Ovary (tissue), 7 donors: ENCODE measurements at regions not wholly inside any gene's neighbourhood (a gene's known extent, or its start where the extent isn't known, plus 50 kb on each side); places are given as distances from the start of the nearest gene placed in this dataset.

Experiments
- DNase-seq, 5 donors: peaks; one replicate each; pipeline ENCODE4 v3.0.0-alpha.2; 2019 to 2020
- H3K27ac ChIP-seq, 2 donors: fragments of 200-600 bp; one replicate each; pipeline versions ENCODE4 v1.5.1 to v1.8.0; 2019 to 2022
- H3K27me3 ChIP-seq: fragments of 200-600 bp; one replicate; pipeline ENCODE4 v1.8.0; 2022
- H3K36me3 ChIP-seq: fragments of 200-600 bp; sonication (generic); one replicate; pipeline ENCODE4 v1.5.1; 2019
- H3K4me1 ChIP-seq: one replicate; pipeline ENCODE4 v1.8.1; 2013; ENCODE audit warnings: mild to moderate bottlenecking, moderate library complexity; ENCODE audit not compliant: insufficient read depth
- H3K4me3 ChIP-seq: fragments of 200-600 bp; sonication (generic); one replicate; pipeline ENCODE4 v1.5.1; 2017
- H3K9me3 ChIP-seq, 2 donors: fragments of 200-600 bp in 1 of 2; sonication (generic) in 1 of 2; one replicate each; pipeline versions ENCODE4 v1.5.1 to v1.8.1; 2013 to 2019; ENCODE audit warnings: mild to moderate bottlenecking in 1 of 2, moderate library complexity in 1 of 2
- EP300 ChIP-seq: sonication (generic); formaldehyde crosslinking; IDR thresholded peaks from one replicate; pipeline ENCODE4 v1.6.1; 2017; ENCODE audit warnings: antibody characterized with exemption
- POLR2A ChIP-seq: fragments of 450-650 bp; IDR thresholded peaks from one replicate; pipeline ENCODE4 v1.6.1; 2017; ENCODE audit warnings: antibody characterized with exemption, mild to moderate bottlenecking, moderate library complexity
- WGBS, 3 donors: extraction: QIAGEN DNeasy Blood & Tissue Kit in 1 of 3; methylation state at CpG; one replicate each; pipeline versions ENCODE4 v1.1.5 to v1.1.7; 2013 to 2017; 5-methylcytosine and 5-hydroxymethylcytosine counted together
- intact Hi-C, 4 donors: fragments of 100-400 bp; cut with DNase I; formaldehyde crosslinking; loops; one replicate each; pipeline versions ENCODE4 v1.11.0 to v1.15.1; 2022 to 2023
- TF ChIP-seq, protein P1 (sequence below), 3 donors: fragments of 450-650 bp in 2 of 3; fragments of 200-600 bp in 1 of 3; IDR thresholded peaks; one replicate each; pipeline versions ENCODE4 v1.5.1 to v1.8.0; 2016 to 2022; ENCODE audit warnings: antibody characterized with exemption in 3 of 3, mild to moderate bottlenecking in 1 of 3
- donor health status: DM: no; HTN: no; CAD: no; lungs with moderate emphysema.
- donor health status: DM: no; HTN: no; CAD: no.
- donor health status: Bipolar disorder and iron deficiency.
- donor health status: DM: no; HTN: no; CAD: no.
- donor health status: DM: yes; HTN: yes; CAD: no.

DNA sequence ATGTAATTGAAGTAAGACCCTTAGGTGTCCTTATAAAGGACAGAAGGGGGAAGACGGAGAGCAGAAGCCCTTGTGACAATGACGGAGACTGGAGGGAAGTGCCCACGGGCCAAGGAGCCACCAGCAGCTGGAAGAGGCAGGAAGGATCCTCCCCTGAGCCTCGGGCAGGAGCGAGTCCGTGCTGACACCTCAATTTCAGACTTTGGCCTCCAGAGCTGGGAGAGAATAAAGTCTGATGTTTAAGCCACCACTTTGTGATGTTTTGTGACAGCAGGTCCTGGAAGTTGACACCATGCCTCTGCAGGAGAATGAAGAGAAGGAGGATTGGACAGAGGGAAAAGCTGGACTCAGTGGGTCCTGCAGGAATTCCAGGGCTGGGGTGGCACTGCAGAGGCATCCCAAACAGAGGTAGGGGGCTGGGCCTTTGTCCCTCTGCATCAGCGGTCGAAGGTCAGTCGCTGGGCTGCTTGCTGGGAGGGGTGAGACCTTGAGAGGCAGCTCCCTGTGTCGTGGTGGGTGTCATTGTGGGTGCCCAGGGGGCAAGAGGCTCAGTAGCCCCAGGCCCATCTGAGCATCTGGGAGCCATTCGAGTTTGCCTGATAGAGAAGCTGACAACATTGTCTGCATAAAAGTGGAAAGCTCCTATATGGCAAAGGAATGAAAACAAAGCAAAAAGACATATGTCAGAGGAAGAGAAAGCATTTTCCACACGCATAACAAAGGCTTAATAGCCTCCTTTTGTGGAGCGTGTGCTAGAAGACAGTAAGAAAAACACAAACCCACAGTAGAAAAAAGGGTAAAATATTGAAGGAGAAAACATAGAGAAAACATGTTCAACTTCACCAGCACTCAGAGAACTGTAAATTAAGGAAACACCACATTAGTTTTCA is 68.8 kb downstream of the RTL6 start:
- DNase-seq = peak in 1 of 5 donors; percentile 11
- WGBS, 3 donors = 62 to 75% (median 64%) methylated on average over 13 of the region's 13 CpGs
- intact Hi-C loops = no loop called here

DNA sequence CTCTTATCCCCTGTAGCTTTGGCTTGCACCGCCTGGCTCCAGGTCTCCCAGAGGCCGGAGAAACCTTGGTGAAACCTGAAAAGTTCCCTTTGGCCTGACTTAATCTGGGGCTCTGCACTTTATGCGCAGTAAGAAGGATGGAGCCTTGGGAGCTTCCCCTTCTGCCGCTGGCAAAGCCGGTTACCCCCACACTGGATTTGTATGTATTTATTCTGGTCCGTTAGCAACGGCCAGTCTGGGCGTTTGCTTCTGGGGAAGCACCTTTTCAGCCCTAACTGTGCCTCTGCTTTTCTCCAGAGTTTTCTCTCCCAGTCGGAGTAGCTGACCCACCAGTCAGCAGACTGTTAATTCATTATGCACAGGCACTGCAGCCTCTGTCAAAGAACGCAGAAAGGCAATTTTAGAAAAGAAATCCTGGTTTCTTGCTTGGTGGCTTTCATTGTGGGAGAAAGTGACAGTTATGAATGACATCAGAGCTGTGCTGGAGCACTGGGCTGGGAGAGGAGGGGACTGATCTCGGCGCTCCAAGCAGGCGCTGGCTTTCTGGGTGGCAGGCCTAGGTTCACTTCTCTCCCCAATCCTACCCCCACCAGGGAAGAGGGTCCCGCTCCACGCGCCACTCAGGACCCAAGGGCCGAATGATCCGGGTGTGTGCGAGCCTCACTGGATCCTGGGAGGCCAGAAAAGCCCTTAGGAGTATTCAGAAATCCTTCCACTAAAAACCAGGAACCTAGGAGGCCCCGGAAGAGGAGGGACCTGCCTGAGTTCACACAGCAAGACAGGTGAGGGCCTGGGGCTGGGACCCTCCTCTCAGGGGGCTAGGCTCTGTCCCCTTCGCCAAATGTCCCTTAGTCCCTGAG is 70.2 kb downstream of the RTL6 start:
- intact Hi-C loops = no loop called here
- peak in 1 of 5 donors; percentile 18 for DNase-seq
- WGBS, 3 donors = 84 to 91% (median 86%) methylated on average over 21 of the region's 21 CpGs

More for the DNA sequence above, 68.8 kb downstream of the RTL6 start:
- H3K36me3 ChIP-seq = no peaks in the 10 kb centered on the region
- no peaks in the 10 kb centered on the region for H3K27me3 ChIP-seq
- H3K9me3 ChIP-seq = no peaks in the 10 kb centered on the region
- no peak for TF ChIP-seq POLR2A
- TF ChIP-seq, protein P1, sequence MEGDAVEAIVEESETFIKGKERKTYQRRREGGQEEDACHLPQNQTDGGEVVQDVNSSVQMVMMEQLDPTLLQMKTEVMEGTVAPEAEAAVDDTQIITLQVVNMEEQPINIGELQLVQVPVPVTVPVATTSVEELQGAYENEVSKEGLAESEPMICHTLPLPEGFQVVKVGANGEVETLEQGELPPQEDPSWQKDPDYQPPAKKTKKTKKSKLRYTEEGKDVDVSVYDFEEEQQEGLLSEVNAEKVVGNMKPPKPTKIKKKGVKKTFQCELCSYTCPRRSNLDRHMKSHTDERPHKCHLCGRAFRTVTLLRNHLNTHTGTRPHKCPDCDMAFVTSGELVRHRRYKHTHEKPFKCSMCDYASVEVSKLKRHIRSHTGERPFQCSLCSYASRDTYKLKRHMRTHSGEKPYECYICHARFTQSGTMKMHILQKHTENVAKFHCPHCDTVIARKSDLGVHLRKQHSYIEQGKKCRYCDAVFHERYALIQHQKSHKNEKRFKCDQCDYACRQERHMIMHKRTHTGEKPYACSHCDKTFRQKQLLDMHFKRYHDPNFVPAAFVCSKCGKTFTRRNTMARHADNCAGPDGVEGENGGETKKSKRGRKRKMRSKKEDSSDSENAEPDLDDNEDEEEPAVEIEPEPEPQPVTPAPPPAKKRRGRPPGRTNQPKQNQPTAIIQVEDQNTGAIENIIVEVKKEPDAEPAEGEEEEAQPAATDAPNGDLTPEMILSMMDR (IDR thresholded peaks at IDR 0.05) = no peak
- no peak for TF ChIP-seq EP300
- no peak overlapping the region for H3K27ac ChIP-seq
- no peaks in the 10 kb centered on the region for H3K4me1 ChIP-seq
- no peak overlapping the region for H3K4me3 ChIP-seq

DNA sequence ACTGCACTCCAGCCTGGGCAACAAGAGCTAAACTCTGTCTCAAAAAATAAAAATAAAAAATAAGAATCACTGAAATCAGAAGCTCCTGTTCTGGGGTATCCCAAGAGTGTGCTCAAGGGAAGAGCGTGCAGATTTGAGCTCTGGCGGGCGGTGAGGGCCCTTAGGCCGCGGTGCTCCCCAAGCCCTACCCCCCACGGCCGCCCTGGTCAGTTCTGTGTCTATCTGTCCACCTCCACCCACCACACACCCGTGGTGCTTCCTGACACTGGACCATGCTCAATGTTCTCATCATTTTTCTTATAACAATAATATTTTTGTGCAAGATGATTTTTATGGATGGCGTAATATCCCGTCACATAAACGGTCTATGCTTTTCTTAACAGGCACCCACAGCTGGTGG is 71.1 kb downstream of the RTL6 start:
- intact Hi-C loops = no loop called here
- Histone ChIP-seq H3K4me1 (no peaks in the 10 kb centered on the region), H3K27me3 (no peaks in the 10 kb centered on the region), H3K4me3 (no peak overlapping the region), H3K36me3 (no peaks in the 10 kb centered on the region), H3K9me3 (no peaks in the 10 kb centered on the region), H3K27ac (no peak overlapping the region)
- TF ChIP-seq, protein P1 (IDR thresholded peaks at IDR 0.05) = no peak
- TF ChIP-seq POLR2A (no peak), EP300 (no peak)
- no peak for DNase-seq
- 78 to 88% (median 84%) methylated on average over 11 of the region's 11 CpGs for WGBS, 3 donors

More for the DNA sequence above, 70.2 kb downstream of the RTL6 start:
- Histone ChIP-seq H3K27me3 (no peaks in the 10 kb centered on the region), H3K4me1 (no peaks in the 10 kb centered on the region), H3K9me3 (no peaks in the 10 kb centered on the region), H3K4me3 (no peak overlapping the region), H3K36me3 (no peaks in the 10 kb centered on the region), H3K27ac (no peak overlapping the region)
- TF ChIP-seq POLR2A = no peak
- TF ChIP-seq EP300 = no peak
- TF ChIP-seq, protein P1 (IDR thresholded peaks at IDR 0.05) = no peak

DNA sequence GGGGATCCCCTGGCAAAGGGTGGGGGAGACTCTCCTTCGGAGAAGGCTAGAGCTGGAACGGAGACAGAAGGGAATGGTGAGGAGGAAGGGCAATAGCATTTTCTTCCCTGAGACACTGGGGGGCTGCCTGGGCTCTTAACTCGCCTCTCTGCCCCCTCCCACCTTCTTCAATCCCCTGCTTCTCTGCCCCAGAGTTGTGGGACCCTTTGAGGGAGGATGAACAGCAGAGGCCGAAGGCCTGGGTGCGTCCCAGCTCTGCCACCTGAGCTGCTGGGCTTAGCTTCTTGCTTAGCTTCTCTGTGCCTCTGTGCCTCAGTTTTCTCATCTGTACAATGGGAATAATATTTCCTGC is 72.4 kb downstream of the RTL6 start:
- 67 to 71% (median 71%) methylated on average over 5 of the region's 5 CpGs for WGBS, 3 donors
- intact Hi-C loops = no loop called here
- H3K36me3 ChIP-seq = no peaks in the 10 kb centered on the region
- no peak for TF ChIP-seq POLR2A
- TF ChIP-seq, protein P1 (IDR thresholded peaks at IDR 0.05) = no peak
- TF ChIP-seq EP300 = no peak
- H3K9me3 ChIP-seq = no peaks in the 10 kb centered on the region
- no peak overlapping the region for H3K27ac ChIP-seq
- no peak overlapping the region for H3K4me3 ChIP-seq
- no peaks in the 10 kb centered on the region for H3K4me1 ChIP-seq
- no peaks in the 10 kb centered on the region for H3K27me3 ChIP-seq
- DNase-seq = no peak
